Endothelial cell of umbilical vein (primary cell): ENCODE measurements at regions not wholly inside any gene's neighbourhood (a gene's known extent, or its start where the extent isn't known, plus 50 kb on each side); places are given as distances from the start of the nearest gene placed in this dataset.

Experiments
- BruUV-seq: library from RNA; stranded (reverse); fragments of 400-500 nt; replicated peaks from 2 replicates; lab custom pipeline; 2021; lab: Mats Ljungman, UMichigan
- CTCF ChIA-PET: fragments of 300-600, 350-600 bp; sonication (Branson Sonifier 250); formaldehyde crosslinking; loops from one replicate; lab custom pipeline; 2021; ENCODE audit warnings: antibody characterized with exemption, inconsistent platforms; lab: Charles Lee
- POLR2A ChIA-PET: fragments of 300-600, 350-600 bp; sonication (Branson Sonifier 250); formaldehyde crosslinking; loops from one replicate; lab custom pipeline; 2021; ENCODE audit warnings: antibody characterized with exemption, inconsistent platforms; lab: Charles Lee
- DNase-seq: peaks from one replicate; pipeline ENCODE4 v3.0.0-alpha.2; 2011; ENCODE audit warnings: low read depth, low spot score
- FAIRE-seq: peaks from 2 replicates; lab custom pipeline; 2011; peaks lifted over from hg19 to GRCh38; lab: Jason Lieb, UNC
- H2AFZ ChIP-seq: 2 replicates; pipeline ENCODE4 v1.6.0; 2012; ENCODE audit warnings: low read depth, low read length, control low read depth, inconsistent platforms
- H3K27ac ChIP-seq: 2 replicates; pipeline ENCODE4 v1.5.1; 2011; ENCODE audit warnings: low read depth, mild to moderate bottlenecking, control low read depth, low read length, moderate library complexity; ENCODE audit not compliant: insufficient read depth
- H3K27me3 ChIP-seq, 2 experiments: 2 replicates each; pipeline versions ENCODE4 v1.6.0 to v1.6.1; 2011; ENCODE audit warnings: low read length in 2 of 2, mixed read lengths in 1 of 2; ENCODE audit not compliant: control insufficient read depth in 2 of 2, insufficient read depth in 2 of 2
- H3K36me3 ChIP-seq, 2 experiments: 2 replicates in 1 of 2; 3 replicates in 1 of 2; pipeline ENCODE4 v1.5.1; 2011; ENCODE audit warnings: low read length in 2 of 2, mild to moderate bottlenecking in 1 of 2, moderate library complexity in 1 of 2; ENCODE audit not compliant: control insufficient read depth in 2 of 2, insufficient read depth in 2 of 2; ENCODE audit errors: extremely low read depth in 1 of 2
- H3K4me1 ChIP-seq: 3 replicates; pipeline ENCODE4 v1.5.1; 2011; ENCODE audit warnings: mild to moderate bottlenecking, low read length; ENCODE audit not compliant: control insufficient read depth, insufficient read depth; ENCODE audit errors: extremely low read depth
- H3K4me2 ChIP-seq: 2 replicates; pipeline ENCODE4 v1.6.1; 2011; ENCODE audit warnings: low read length, control low read depth, mixed read lengths; ENCODE audit not compliant: insufficient read depth
- H3K4me3 ChIP-seq, 3 experiments: fragments of 200-600 bp in 1 of 3; sonication (generic), shearing (Covaris generic) in 1 of 3; replicated peaks in 1 of 3; 2 replicates each; pipeline ENCODE4 v1.5.1; 2011 to 2016; ENCODE audit warnings: control low read depth in 3 of 3, low read length in 3 of 3, mild to moderate bottlenecking in 2 of 3, inconsistent platforms in 1 of 3, low read depth in 1 of 3, moderate library complexity in 1 of 3; ENCODE audit not compliant: insufficient read depth in 1 of 3
- H3K79me2 ChIP-seq: 2 replicates; pipeline ENCODE4 v1.6.0; 2012; ENCODE audit warnings: low read length, inconsistent platforms; ENCODE audit not compliant: control insufficient read depth, insufficient read depth
- H3K9ac ChIP-seq: replicated peaks from 2 replicates; pipeline ENCODE3; 2011; ENCODE audit warnings: low read length, control low read depth; ENCODE audit not compliant: insufficient read depth; ENCODE audit errors: extremely low read depth
- H3K9me1 ChIP-seq: replicated peaks from 3 replicates; pipeline ENCODE4 v1.6.0; 2011; ENCODE audit warnings: mild to moderate bottlenecking, low read length; ENCODE audit not compliant: control insufficient read depth, insufficient read depth; ENCODE audit errors: extremely low read depth
- H3K9me3 ChIP-seq: replicated peaks from 2 replicates; pipeline ENCODE4 v1.5.1; 2012; ENCODE audit warnings: low read length, inconsistent platforms; ENCODE audit not compliant: control insufficient read depth, insufficient read depth
- H4K20me1 ChIP-seq: replicated peaks from 2 replicates; pipeline ENCODE3; 2011; ENCODE audit warnings: mild to moderate bottlenecking, low read length; ENCODE audit not compliant: control insufficient read depth, insufficient read depth; ENCODE audit errors: extremely low read depth
- CTCF ChIP-seq, 2 donors: IDR thresholded peaks; 1 replicate in 1 of 2; 2 replicates in 1 of 2; pipeline ENCODE4 v1.5.1; 2011; ENCODE audit warnings: low read length in 2 of 2, mild to moderate bottlenecking in 2 of 2, moderate library complexity in 2 of 2, control low read depth in 1 of 2, inconsistent platforms in 1 of 2, low read depth in 1 of 2; ENCODE audit not compliant: insufficient read depth in 1 of 2; ENCODE audit errors: extremely low read depth in 1 of 2
- EZH2 ChIP-seq: IDR thresholded peaks from 2 replicates; pipeline ENCODE4 v1.6.1; 2012; ENCODE audit warnings: borderline replicate concordance, low read depth, mild to moderate bottlenecking, moderate library complexity, low read length, inconsistent platforms; ENCODE audit not compliant: severe bottlenecking
- FOS ChIP-seq: IDR thresholded peaks from 2 replicates; pipeline ENCODE4 v1.6.1; 2011; ENCODE audit warnings: mild to moderate bottlenecking, low read length, moderate library complexity, borderline replicate concordance; ENCODE audit not compliant: insufficient read depth
- GATA2 ChIP-seq: IDR thresholded peaks from 2 replicates; pipeline ENCODE4 v1.7.0; 2011; ENCODE audit warnings: low read depth, mild to moderate bottlenecking, moderate library complexity, mixed read lengths, low read length; ENCODE audit not compliant: insufficient read length, insufficient read depth
- JUN ChIP-seq: IDR thresholded peaks from 2 replicates; pipeline ENCODE4 v1.6.1; 2011; ENCODE audit warnings: borderline replicate concordance, low read depth; ENCODE audit not compliant: insufficient read length, insufficient read depth
- MAX ChIP-seq: IDR thresholded peaks from 2 replicates; pipeline ENCODE4 v1.6.1; 2011; ENCODE audit not compliant: insufficient read depth, insufficient read length
- MYC ChIP-seq: IDR thresholded peaks from one replicate; pipeline ENCODE4 v1.6.1; 2011; ENCODE audit warnings: mild to moderate bottlenecking, low read depth, low read length
- POLR2A ChIP-seq: IDR thresholded peaks from 2 replicates; pipeline ENCODE4 v1.6.1; 2012; ENCODE audit warnings: low read depth, mild to moderate bottlenecking, control low read depth, low read length
- POLR2AphosphoS5 ChIP-seq: IDR thresholded peaks from 2 replicates; pipeline ENCODE4 v1.6.1; 2012; ENCODE audit warnings: low read depth, mild to moderate bottlenecking, control low read depth, low read length, moderate library complexity; ENCODE audit not compliant: insufficient read depth
- dilution Hi-C: fragments of 300-500 bp; cut with MboI; formaldehyde crosslinking; loops from one replicate; pipeline ENCODE4 v1.15.0; 2019; ENCODE audit warnings: low sequenced_read_pairs; ENCODE audit not compliant: extremely low pct_ligation_motif_present
- intact Hi-C: fragments of 100-400 bp; cut with micrococcal nuclease; formaldehyde crosslinking; loops from one replicate; pipeline ENCODE4 v1.10.0; 2022

- FAIRE-seq (no peak), DNase-seq (no peak)
- Histone ChIP-seq H3K4me3 (no peak overlapping the region), H3K36me3 (no peaks in the 10 kb centered on the region), H3K9me3 (peaks cover 8% of the 10 kb centered on the region), H2AFZ (no peak overlapping the region), H4K20me1 (no peaks in the 10 kb centered on the region), H3K4me1 (no peaks in the 10 kb centered on the region), H3K9me1 (no peaks in the 10 kb centered on the region), H3K27ac (no peak overlapping the region), H3K4me2 (no peak overlapping the region), H3K9ac (no peak overlapping the region), H3K27me3 (no peaks in the 10 kb centered on the region), H3K79me2 (no peaks in the 10 kb centered on the region)
- TF ChIP-seq POLR2A (no peak), MYC (no peak), POLR2AphosphoS5 (no peak), CTCF (IDR thresholded peaks at IDR 0.05; ENCODE audit: extremely low read depth in 1 of 2, insufficient read depth in 1 of 2, low read depth in 1 of 2, low read length in 2 of 2) (no peak), GATA2 (no peak), EZH2 (no peak), FOS (no peak), JUN (no peak), MAX (no peak)
- BruUV-seq: no TSS peak
- dilution Hi-C loops (loop anchor here (25.0 kb wide), 1 partner anchor 894 kb away; no protein-coding TSS in a partner anchor), intact Hi-C loops (no loop called here)
- POLR2A ChIA-PET: no interaction called here
- CTCF ChIA-PET: no interaction called here
Observed at GRCh38 chr19:30631033-30631370, 258.8 kb downstream of the ZNF536 start.
